COLO829 (cell line): ENCODE measurements at regions not wholly inside any gene's neighbourhood (a gene's known extent, or its start where the extent isn't known, plus 50 kb on each side); places are given as distances from the start of the nearest gene placed in this dataset.
A peak's percentile ranks its signal among the peaks of the same experiment; 100 is the strongest.
"Not testable (repeated sequence)": the region's sequence is repeated elsewhere in the genome, so short reads cannot be mapped to it uniquely, and the experiment has no call there.

ENCODE experiments used
- DNase-seq: peaks from one replicate; pipeline ENCODE4 v3.0.0; 2012; ENCODE audit warnings: low spot score

GRCh38 chr11:55431541-55431940, 63.8 kb downstream of the OR4A15 start:
- peak; percentile 1 for DNase-seq

GRCh38 chr11:55457641-55458040, 89.9 kb downstream of the OR4A15 start:
- peak; percentile 42 for DNase-seq

- DNase-seq: not testable (repeated sequence)
Measured at GRCh38 chr11:55459871-55460270, 92.1 kb downstream of the OR4A15 start.

GRCh38 chr11:55474321-55474720, 79.9 kb upstream of the OR4C15 start:
- DNase-seq: no peak

- no peak for DNase-seq
Measured at GRCh38 chr11:55481416-55481815, 72.9 kb upstream of the OR4C15 start.

GRCh38 chr11:55497068-55497467, 57.2 kb upstream of the OR4C15 start:
- DNase-seq: no peak

- no peak for DNase-seq
Measured at GRCh38 chr11:55501014-55501413, 53.3 kb upstream of the OR4C15 start.

GRCh38 chr11:55503449-55503848, 50.8 kb upstream of the OR4C15 start:
- DNase-seq: no peak
